ENCODE measurements at regions not wholly inside any gene's neighbourhood (a gene's known extent, or its start where the extent isn't known, plus 50 kb on each side); places are given as distances from the start of the nearest gene placed in this dataset.
A peak's percentile ranks its signal among the peaks of the same experiment; 100 is the strongest.

DNA sequence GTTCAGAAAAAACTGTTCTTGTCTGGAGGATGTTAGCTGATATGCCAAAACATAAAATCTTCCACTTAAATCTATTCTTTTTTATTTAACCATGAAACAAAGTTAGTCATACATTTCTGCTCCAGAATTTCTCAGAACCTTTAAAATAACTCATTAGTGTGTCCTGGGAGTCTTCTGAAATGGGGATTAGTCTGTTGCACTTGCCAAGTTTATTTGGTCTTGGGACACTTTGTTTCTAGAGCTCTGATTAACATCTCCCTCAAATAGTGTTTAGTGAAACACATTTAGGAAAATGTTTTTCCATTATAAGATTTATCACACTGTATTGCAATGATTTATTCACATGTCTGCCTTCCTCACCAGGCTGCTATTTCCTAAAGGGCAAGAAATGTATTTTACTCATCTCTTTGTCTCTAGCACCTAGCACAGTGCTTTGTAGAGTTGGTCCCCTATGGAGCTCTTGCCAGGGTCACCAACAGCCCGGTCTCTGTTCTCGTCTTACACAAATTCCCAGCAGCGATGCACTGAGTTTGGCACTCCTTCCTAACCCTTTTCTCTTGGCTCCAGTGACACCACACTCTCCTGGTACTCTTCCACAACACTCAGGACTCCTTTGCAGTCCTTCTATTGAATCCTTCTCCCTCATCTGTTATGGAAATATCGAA, 189.2 kb downstream of the CSNK2A3 start:
- Mint-ChIP-seq H3K4me1 (no peaks in the 10 kb centered on the region), H3K27me3 (peaks cover 4% of the 10 kb centered on the region), H3K36me3 (ENCODE audit: low read depth) (no peaks in the 10 kb centered on the region), H3K4me3 (no peak overlapping the region), H3K9me3 (no peaks in the 10 kb centered on the region), H3K27ac (no peak overlapping the region)
- ATAC-seq (no peak), DNase-seq (no peak)

DNA sequence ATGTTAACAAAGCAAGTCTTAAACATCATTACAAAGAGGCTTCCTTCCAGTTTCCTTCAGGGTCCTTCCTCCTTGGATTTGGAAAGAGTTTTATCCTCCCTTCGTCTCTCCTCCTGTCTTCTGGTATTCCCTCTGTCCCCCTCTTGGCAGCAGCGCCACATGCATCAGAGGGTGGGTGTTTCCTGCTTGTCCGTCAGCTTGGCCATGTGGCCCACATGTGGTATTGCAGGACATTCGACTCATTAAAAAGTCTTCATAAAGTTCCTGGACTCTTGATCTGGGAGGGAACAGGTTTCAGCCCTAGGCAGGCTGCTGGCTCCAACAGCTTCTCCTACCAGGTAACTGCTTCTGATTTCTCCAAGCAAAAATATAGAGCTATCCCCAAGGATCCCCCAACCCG, 189.8 kb downstream of the CSNK2A3 start:
- ATAC-seq: no peak
- H3K9me3 Mint-ChIP-seq: no peaks in the 10 kb centered on the region
- no peaks in the 10 kb centered on the region for H3K36me3 Mint-ChIP-seq (ENCODE audit: low read depth)
- no peak overlapping the region for H3K27ac Mint-ChIP-seq
- no peak for DNase-seq
- H3K4me1 Mint-ChIP-seq: no peaks in the 10 kb centered on the region
- H3K4me3 Mint-ChIP-seq: no peak overlapping the region
- peaks cover 4% of the 10 kb centered on the region for H3K27me3 Mint-ChIP-seq

DNA sequence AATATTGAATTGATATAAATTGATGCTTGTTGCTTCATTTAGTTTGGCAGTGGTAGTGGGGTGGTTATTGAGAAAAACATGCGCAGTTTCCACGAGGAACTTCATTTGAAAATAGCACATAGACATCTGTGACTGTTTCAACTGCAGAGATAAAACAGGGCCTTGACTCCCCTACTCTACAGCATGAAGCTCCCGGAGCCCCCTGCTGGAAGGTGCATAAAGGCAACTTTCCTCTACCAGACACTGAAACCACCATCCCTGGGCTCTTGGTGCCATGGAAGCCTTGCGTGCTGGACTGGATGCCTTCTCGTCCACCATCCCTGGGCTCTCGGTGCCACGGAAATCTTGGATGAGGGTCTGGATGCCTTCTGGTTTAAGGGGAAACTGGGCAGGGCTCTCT, 195.9 kb downstream of the CSNK2A3 start:
- Mint-ChIP-seq H3K9me3 (no peaks in the 10 kb centered on the region), H3K4me3 (no peak overlapping the region), H3K4me1 (peaks cover 9% of the 10 kb centered on the region), H3K27ac (no peak overlapping the region), H3K27me3 (no peaks in the 10 kb centered on the region), H3K36me3 (ENCODE audit: low read depth) (no peaks in the 10 kb centered on the region)
- ATAC-seq: peak; percentile 52
- DNase-seq: peak; percentile 32

DNA sequence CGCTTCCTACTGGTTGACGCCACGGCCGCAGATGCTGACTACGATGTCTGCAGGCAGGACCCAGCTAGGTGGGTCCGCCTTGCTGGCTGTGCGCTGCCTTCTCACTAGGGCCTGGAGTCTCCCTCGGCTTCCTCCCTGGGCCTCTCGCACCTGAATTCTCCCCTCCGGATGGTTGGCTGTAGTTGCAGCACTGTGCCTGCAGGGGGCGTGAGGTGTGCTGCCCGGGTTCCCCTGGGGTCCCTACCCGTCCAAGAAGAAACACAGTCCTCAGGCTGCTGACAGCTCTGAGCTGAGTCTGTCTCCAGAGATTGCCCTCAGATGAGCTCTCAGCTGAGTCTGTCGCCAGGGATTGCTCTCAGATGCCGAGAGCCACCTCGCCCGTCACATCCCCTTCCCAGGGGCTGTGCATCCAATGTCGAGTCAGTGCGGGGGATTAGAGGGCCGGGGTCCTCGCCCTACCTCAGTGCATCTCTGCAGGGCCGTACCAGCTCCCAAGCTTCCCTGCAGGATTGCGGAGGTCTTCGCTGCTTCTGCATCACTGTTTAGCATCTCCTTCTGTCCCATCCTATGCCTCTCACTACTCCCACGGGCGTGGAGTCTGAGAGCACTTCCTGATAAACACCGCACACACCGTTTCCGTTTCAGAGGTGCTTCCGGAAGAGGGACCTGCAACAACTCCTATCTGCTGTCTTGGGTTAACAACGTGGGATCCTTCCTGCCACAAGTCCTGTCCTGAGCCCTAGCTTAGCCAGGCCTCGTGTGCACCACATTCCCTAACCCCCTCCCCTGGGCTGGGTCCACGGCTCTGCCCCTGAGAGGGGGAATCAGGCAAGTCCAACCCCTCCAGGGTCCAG, 196.9 kb downstream of the CSNK2A3 start:
- Mint-ChIP-seq H3K27me3 (no peaks in the 10 kb centered on the region), H3K4me3 (peak overlapping the region; percentile 53), H3K27ac (peak overlapping the region; percentile 11), H3K4me1 (peaks cover 9% of the 10 kb centered on the region), H3K36me3 (ENCODE audit: low read depth) (no peaks in the 10 kb centered on the region), H3K9me3 (no peaks in the 10 kb centered on the region)
- ATAC-seq (peak; percentile 31), DNase-seq (peak; percentile 40)

DNA sequence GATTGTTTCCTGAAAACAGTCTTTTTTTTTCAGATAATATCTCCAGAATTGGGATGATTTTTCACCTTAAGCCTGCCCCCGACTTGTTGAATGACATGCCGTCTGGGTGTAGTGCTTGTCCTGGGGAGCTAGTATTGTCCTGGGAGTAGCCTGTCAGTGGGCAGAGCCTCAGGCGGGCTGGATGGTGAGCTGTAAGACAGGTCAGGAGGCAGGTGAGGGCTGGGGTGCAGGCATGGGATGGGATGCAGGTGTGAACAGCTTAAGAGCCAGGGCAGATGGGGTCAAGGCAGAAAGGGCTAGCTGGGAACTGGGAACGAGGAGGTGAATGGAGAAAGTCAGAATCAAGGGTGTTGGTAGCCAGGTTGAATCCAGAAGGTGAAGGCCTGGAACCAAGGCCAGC, 200.2 kb downstream of the CSNK2A3 start:
- H3K27ac Mint-ChIP-seq: no peak overlapping the region
- peaks cover 38% of the 10 kb centered on the region for H3K4me1 Mint-ChIP-seq
- H3K36me3 Mint-ChIP-seq (ENCODE audit: low read depth): no peaks in the 10 kb centered on the region
- ATAC-seq (no peak), DNase-seq (no peak)
- no peaks in the 10 kb centered on the region for H3K27me3 Mint-ChIP-seq
- no peak overlapping the region for H3K4me3 Mint-ChIP-seq
- H3K9me3 Mint-ChIP-seq: no peaks in the 10 kb centered on the region

DNA sequence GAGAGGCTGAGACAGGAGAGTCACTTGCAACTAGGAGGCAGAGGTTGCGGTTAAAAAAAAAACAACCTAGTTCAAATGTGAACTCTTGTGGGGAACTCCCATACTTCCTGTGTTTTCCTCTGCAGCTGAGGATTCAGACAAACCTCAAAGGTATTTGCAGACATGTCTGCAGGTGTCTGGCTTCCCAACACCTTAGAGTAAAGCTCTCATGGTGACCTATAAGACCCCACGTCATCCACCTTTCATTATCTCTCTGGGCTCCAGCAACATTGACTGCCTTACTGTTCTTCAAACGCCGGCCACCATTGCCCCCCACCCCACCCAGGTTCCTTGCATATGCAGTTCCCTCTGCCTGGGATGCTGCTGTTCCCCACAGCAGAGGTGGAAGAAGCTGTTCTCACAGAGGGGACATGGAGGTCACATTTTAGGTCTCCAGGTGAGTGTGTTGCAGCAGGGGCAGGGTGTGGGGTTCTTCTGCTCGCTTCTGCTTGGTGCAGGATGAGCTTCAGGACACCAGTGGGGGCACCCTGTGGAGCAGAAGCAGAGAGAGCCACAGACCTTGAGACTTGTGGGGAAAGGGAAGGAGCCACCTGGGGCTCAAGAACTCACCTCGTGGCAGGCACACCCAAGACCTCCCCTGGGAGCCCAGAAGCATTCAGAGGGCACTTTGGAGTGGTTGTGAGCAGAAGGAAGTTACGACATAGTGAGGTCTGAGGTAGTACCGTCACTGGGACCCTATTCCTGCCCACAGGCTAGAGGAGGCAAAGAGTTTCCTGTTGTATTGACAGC, 203.2 kb downstream of the CSNK2A3 start:
- H3K4me1 Mint-ChIP-seq: peaks cover 33% of the 10 kb centered on the region
- DNase-seq: no peak
- no peak overlapping the region for H3K27ac Mint-ChIP-seq

DNA sequence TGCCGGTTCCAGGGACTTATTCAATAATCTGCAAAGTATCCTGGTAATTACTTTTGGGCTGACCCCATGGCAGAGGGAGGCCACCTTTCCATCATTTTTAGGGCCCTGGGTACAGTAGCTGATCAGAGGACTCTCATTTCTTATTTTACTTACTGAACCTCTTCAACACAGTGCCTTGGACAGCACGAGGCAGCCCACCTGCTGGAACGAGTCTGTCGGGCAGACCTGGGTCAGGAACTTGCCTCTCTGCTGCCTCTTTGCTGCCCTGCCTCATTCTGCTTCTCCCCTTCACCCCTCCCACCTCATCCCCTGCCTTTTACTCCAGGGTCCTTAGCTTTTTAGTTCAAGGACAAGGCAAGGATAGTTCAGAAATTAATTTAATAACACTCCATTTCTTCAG, 204.5 kb downstream of the CSNK2A3 start:
- H3K4me3 Mint-ChIP-seq: no peak overlapping the region
- DNase-seq: no peak
- no peaks in the 10 kb centered on the region for H3K27me3 Mint-ChIP-seq
- no peaks in the 10 kb centered on the region for H3K36me3 Mint-ChIP-seq (ENCODE audit: low read depth)
- peaks cover 5% of the 10 kb centered on the region for H3K9me3 Mint-ChIP-seq
- no peak for ATAC-seq
- peaks cover 33% of the 10 kb centered on the region for H3K4me1 Mint-ChIP-seq
- no peak overlapping the region for H3K27ac Mint-ChIP-seq

More for the DNA sequence above, 203.2 kb downstream of the CSNK2A3 start:
- Mint-ChIP-seq H3K36me3 (ENCODE audit: low read depth) (no peaks in the 10 kb centered on the region), H3K27me3 (no peaks in the 10 kb centered on the region), H3K4me3 (no peak overlapping the region), H3K9me3 (peaks cover 5% of the 10 kb centered on the region)
- ATAC-seq: peak; percentile 42

DNA sequence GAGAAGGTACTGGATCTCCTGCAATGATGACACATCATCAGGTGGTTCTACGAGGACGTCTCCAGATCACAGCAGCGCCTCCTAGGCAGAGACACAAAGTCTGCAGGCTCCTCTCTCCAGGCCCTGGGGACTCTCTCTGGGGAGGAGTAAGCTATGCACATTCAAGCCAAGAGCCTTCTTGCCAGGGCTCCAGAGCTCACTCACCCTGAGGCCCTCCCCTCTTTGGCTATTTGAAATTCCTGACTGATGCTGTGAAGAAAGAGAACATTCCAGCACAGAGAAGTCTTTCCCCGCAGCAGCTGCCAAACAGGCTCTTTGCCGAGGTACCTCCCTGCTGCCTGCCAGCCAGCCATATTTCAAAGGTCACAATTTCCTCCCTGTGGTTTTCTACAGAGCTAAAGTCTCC, 204.9 kb downstream of the CSNK2A3 start:
- H3K27ac Mint-ChIP-seq: no peak overlapping the region

DNA sequence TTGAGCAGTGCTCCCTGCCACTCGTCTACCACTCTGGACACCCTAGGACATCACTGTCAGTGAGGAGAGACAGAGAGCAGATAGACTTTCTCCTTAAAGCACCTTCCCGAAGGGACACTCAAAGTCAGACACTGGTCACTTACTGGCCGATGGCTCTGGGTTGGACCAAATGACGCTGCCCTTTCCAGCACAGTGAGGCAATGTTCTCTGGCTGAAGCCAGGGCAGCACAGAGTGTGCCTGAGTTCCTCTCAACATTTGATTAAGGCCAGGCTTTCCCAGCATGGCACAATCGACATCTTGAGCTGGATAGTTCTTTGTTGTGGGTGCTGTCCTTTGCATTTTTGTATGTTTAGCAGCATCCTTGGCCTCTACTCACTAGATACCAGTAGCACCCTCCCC, 206.2 kb downstream of the CSNK2A3 start:
- peaks cover 33% of the 10 kb centered on the region for H3K4me1 Mint-ChIP-seq
- ATAC-seq (no peak), DNase-seq (no peak)
- no peak overlapping the region for H3K4me3 Mint-ChIP-seq
- no peaks in the 10 kb centered on the region for H3K27me3 Mint-ChIP-seq
- H3K27ac Mint-ChIP-seq: no peak overlapping the region
- H3K36me3 Mint-ChIP-seq (ENCODE audit: low read depth): no peaks in the 10 kb centered on the region
- H3K9me3 Mint-ChIP-seq: peaks cover 5% of the 10 kb centered on the region

More for the DNA sequence above, 204.9 kb downstream of the CSNK2A3 start:
- Mint-ChIP-seq H3K9me3 (peaks cover 5% of the 10 kb centered on the region), H3K4me3 (no peak overlapping the region), H3K4me1 (peaks cover 33% of the 10 kb centered on the region), H3K27me3 (no peaks in the 10 kb centered on the region), H3K36me3 (ENCODE audit: low read depth) (no peaks in the 10 kb centered on the region)
- ATAC-seq: peak; percentile 29
- peak; percentile 10 for DNase-seq

DNA sequence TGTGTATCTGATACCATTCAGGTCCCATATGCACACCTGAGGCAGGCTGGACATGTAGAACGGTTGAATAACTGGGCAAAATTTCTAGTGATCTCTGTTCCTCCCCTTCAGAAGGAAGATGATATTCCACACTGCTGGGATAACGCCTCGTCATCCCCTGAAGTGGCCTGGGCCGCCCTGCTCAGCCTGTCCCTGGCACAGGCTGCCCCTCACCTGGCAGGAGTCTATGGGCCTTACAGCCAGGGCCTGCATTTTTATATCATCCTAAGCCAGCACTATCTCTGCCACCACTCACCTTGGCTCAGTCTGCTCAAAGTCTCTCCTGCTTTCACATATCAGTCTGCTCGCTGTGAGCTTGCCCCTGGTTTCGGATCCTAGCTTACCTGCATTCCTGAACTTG, 209.2 kb downstream of the CSNK2A3 start:
- ATAC-seq (no peak), DNase-seq (no peak)
- peaks cover 5% of the 10 kb centered on the region for H3K9me3 Mint-ChIP-seq
- H3K4me3 Mint-ChIP-seq: no peak overlapping the region
- H3K27ac Mint-ChIP-seq: no peak overlapping the region
- no peaks in the 10 kb centered on the region for H3K36me3 Mint-ChIP-seq (ENCODE audit: low read depth)
- peaks cover 14% of the 10 kb centered on the region for H3K4me1 Mint-ChIP-seq
- no peaks in the 10 kb centered on the region for H3K27me3 Mint-ChIP-seq

DNA sequence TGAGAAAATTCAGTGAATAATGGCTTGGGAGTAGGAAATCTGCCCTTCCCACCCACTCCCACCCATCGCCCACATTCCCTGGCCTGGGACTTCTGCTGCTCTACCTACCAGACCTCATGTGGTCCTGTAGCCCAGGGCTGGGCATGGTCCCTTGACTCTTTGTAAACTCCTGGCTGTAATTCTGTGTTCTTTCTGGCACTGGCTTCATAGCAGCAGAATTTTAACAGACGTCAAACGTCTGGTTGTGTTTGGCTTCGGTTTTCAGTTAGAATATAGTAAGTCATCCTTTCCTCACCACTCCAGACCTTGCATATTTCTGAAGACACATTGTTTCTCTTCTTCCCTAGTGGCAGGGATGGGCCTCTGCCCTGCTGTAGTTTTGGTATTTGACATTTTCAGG, 210.6 kb downstream of the CSNK2A3 start:
- ATAC-seq: no peak
- H3K27ac Mint-ChIP-seq: no peak overlapping the region
- H3K9me3 Mint-ChIP-seq: peaks cover under 1% of the 10 kb centered on the region
- DNase-seq: no peak
- H3K27me3 Mint-ChIP-seq: no peaks in the 10 kb centered on the region
- H3K36me3 Mint-ChIP-seq (ENCODE audit: low read depth): no peaks in the 10 kb centered on the region
- H3K4me3 Mint-ChIP-seq: no peak overlapping the region
- H3K4me1 Mint-ChIP-seq: peaks cover 4% of the 10 kb centered on the region

DNA sequence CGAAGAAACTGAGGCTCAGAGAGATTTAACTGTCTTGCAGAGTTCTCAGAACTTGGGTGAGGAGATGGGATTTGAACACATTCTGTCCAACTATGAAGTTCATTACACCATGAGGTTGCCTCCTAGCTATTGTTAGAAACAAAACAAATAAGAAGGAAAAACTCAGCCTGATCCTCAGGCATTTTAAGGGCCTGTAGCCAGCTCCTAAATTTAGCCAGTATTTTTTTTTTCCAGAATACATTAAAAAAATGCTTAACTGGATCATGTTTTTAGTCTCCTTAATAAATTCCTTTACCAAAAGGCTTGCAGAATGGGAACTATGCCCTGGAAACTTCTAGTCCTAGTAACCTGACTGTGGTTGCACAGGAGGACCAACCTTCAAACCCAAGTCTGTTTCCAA, 212.0 kb downstream of the CSNK2A3 start:
- H3K36me3 Mint-ChIP-seq (ENCODE audit: low read depth): no peaks in the 10 kb centered on the region
- no peaks in the 10 kb centered on the region for H3K27me3 Mint-ChIP-seq
- no peak for ATAC-seq
- no peak for DNase-seq
- no peak overlapping the region for H3K27ac Mint-ChIP-seq
- no peak overlapping the region for H3K4me3 Mint-ChIP-seq
- H3K9me3 Mint-ChIP-seq: no peaks in the 10 kb centered on the region
- peaks cover 9% of the 10 kb centered on the region for H3K4me1 Mint-ChIP-seq

DNA sequence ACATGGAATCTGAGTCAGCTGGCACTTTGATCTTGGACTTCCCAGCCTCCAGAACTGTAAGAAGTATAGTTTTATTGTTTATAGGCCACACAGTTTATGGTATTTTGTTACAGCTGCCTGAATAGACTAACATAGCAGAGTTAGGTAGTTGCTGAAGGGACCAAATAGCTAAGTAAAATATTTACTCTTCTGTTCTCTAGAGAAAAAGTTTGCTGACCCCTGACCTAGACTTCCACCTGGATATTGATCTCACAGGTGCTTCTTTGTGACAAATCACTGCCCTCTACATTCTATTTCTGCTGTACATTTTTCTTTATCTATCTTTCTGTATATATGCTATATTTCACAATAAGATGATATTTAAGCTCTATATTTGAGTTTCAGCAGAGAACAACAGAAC, 212.5 kb downstream of the CSNK2A3 start:
- ATAC-seq (no peak), DNase-seq (no peak)
- Mint-ChIP-seq H3K4me3 (no peak overlapping the region), H3K36me3 (ENCODE audit: low read depth) (no peaks in the 10 kb centered on the region), H3K4me1 (peaks cover 9% of the 10 kb centered on the region), H3K27me3 (no peaks in the 10 kb centered on the region), H3K9me3 (no peaks in the 10 kb centered on the region), H3K27ac (no peak overlapping the region)

DNA sequence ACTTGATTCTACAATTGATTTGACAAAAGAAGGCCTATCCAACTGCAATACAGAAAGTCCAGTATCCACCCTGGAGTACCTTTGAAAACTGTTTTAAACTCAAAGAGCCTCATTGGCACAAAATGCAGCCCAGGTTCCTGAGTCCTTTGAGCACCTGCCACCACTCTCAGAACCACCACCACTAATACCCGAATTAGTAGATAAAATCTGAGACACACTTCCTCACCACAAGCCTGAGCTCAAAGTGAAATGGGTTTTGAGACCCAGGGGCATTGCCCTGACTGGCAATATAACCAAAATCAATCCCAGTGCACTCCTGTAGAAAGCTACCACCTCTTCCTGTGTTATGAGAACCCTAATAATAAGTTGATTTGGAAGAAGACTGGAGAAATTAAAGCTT, 215.7 kb downstream of the CSNK2A3 start:
- Mint-ChIP-seq H3K36me3 (ENCODE audit: low read depth) (no peaks in the 10 kb centered on the region), H3K4me1 (peaks cover 9% of the 10 kb centered on the region), H3K4me3 (no peak overlapping the region), H3K27ac (no peak overlapping the region), H3K27me3 (no peaks in the 10 kb centered on the region), H3K9me3 (no peaks in the 10 kb centered on the region)
- ATAC-seq (no peak), DNase-seq (no peak)
